ENCODE measurements at regions not wholly inside any gene's neighbourhood (a gene's known extent, or its start where the extent isn't known, plus 50 kb on each side); places are given as distances from the start of the nearest gene placed in this dataset.

DNA sequence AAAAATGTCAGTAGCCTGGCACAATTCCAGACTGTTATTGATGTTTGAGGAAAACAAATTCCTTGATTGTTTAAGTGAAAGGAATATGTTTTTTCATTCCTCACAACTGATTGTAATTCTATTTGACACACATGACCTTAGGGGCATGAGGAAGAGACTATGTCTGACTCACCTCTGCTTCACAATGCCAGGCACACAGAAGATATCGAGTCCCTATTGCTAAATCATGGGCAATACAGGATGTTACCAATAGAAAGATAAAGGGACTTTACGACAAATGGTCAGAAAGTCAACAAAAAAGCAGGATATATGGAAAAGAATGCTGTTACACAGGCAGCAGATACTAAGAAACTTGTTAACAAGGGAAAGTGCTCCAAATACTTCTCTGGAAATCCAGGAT is 1903.5 kb downstream of the EFNA5 start:
- Histone ChIP-seq H3K79me2 (ENCODE audit: insufficient read depth) (no peaks in the 10 kb centered on the region), H3F3A (replicated peaks; ENCODE audit: insufficient read depth) (no peaks in the 10 kb centered on the region), H3K36me3 (replicated peaks in 1 of 2; ENCODE audit: control insufficient read depth in 1 of 2, insufficient read depth in 2 of 2, low read length in 1 of 2) (no peaks in the 10 kb centered on the region), H3K27ac (ENCODE audit: low read depth in 2 of 2, low read length in 1 of 2) (no peak overlapping the region), H3K4me1 (ENCODE audit: control insufficient read depth in 1 of 2, insufficient read depth in 2 of 2, low read depth in 1 of 2, low read length in 1 of 2) (no peaks in the 10 kb centered on the region), H2AFZ (ENCODE audit: low read depth) (no peak overlapping the region), H4K20me1 (ENCODE audit: insufficient read depth) (no peaks in the 10 kb centered on the region), H3K4me2 (no peak overlapping the region), H3K4me3 (ENCODE audit: low read depth in 2 of 2, low read length in 1 of 2) (no peak overlapping the region), H3K27me3 (ENCODE audit: insufficient read depth) (no peaks in the 10 kb centered on the region), H3K9ac (no peak overlapping the region), H3K9me3 (no peaks in the 10 kb centered on the region), H3K9me2 (no peaks in the 10 kb centered on the region)
- no peak for DNase-seq
- ChIA-PET POLR2A (no interaction called here), CTCF (no interaction called here)
- TF ChIP-seq, protein P1, sequence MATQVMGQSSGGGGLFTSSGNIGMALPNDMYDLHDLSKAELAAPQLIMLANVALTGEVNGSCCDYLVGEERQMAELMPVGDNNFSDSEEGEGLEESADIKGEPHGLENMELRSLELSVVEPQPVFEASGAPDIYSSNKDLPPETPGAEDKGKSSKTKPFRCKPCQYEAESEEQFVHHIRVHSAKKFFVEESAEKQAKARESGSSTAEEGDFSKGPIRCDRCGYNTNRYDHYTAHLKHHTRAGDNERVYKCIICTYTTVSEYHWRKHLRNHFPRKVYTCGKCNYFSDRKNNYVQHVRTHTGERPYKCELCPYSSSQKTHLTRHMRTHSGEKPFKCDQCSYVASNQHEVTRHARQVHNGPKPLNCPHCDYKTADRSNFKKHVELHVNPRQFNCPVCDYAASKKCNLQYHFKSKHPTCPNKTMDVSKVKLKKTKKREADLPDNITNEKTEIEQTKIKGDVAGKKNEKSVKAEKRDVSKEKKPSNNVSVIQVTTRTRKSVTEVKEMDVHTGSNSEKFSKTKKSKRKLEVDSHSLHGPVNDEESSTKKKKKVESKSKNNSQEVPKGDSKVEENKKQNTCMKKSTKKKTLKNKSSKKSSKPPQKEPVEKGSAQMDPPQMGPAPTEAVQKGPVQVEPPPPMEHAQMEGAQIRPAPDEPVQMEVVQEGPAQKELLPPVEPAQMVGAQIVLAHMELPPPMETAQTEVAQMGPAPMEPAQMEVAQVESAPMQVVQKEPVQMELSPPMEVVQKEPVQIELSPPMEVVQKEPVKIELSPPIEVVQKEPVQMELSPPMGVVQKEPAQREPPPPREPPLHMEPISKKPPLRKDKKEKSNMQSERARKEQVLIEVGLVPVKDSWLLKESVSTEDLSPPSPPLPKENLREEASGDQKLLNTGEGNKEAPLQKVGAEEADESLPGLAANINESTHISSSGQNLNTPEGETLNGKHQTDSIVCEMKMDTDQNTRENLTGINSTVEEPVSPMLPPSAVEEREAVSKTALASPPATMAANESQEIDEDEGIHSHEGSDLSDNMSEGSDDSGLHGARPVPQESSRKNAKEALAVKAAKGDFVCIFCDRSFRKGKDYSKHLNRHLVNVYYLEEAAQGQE (IDR thresholded peaks at IDR 0.05; ENCODE audit: low read depth, low read length), result no peak
- TF ChIP-seq FOXJ3 (CRISPR knock-in tag; IDR thresholded peaks at IDR 0.05) (no peak), NFIC (IDR thresholded peaks at IDR 0.05; ENCODE audit: borderline replicate concordance) (no peak), SMC3 (IDR thresholded peaks at IDR 0.05; ENCODE audit: low read depth, low read length) (no peak), SIN3A (IDR thresholded peaks at IDR 0.05; ENCODE audit: borderline replicate concordance, low read depth, low read length) (no peak), RCOR1 (IDR thresholded peaks at IDR 0.05; ENCODE audit: low read length) (no peak), NRF1 (IDR thresholded peaks at IDR 0.05; ENCODE audit: low read depth, low read length) (no peak), RFX5 (IDR thresholded peaks at IDR 0.05; ENCODE audit: low read length) (no peak), TAF1 (IDR thresholded peaks at IDR 0.05; ENCODE audit: borderline replicate concordance, low read depth, low read length) (no peak), RXRA (IDR thresholded peaks at IDR 0.05; ENCODE audit: borderline replicate concordance, low read depth) (no peak), RAD21 (IDR thresholded peaks at IDR 0.05; ENCODE audit: low read length) (no peak), MEF2A (IDR thresholded peaks at IDR 0.05; ENCODE audit: borderline replicate concordance, low read depth) (no peak), FOSL2 (IDR thresholded peaks at IDR 0.05; ENCODE audit: borderline replicate concordance, low read depth) (no peak), EP300 (IDR thresholded peaks at IDR 0.05; ENCODE audit: borderline replicate concordance in 1 of 2, low read depth in 1 of 2, low read length in 1 of 2) (no peak), FOXM1 (IDR thresholded peaks at IDR 0.05; ENCODE audit: low read depth) (no peak), POLR2AphosphoS5 (IDR thresholded peaks at IDR 0.05; ENCODE audit: low read depth, low read length) (no peak)
- TF ChIP-seq, protein P2, sequence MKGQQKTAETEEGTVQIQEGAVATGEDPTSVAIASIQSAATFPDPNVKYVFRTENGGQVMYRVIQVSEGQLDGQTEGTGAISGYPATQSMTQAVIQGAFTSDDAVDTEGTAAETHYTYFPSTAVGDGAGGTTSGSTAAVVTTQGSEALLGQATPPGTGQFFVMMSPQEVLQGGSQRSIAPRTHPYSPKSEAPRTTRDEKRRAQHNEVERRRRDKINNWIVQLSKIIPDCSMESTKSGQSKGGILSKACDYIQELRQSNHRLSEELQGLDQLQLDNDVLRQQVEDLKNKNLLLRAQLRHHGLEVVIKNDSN (IDR thresholded peaks at IDR 0.05; ENCODE audit: borderline replicate concordance, low read depth), result no peak
- TF ChIP-seq, protein P3, sequence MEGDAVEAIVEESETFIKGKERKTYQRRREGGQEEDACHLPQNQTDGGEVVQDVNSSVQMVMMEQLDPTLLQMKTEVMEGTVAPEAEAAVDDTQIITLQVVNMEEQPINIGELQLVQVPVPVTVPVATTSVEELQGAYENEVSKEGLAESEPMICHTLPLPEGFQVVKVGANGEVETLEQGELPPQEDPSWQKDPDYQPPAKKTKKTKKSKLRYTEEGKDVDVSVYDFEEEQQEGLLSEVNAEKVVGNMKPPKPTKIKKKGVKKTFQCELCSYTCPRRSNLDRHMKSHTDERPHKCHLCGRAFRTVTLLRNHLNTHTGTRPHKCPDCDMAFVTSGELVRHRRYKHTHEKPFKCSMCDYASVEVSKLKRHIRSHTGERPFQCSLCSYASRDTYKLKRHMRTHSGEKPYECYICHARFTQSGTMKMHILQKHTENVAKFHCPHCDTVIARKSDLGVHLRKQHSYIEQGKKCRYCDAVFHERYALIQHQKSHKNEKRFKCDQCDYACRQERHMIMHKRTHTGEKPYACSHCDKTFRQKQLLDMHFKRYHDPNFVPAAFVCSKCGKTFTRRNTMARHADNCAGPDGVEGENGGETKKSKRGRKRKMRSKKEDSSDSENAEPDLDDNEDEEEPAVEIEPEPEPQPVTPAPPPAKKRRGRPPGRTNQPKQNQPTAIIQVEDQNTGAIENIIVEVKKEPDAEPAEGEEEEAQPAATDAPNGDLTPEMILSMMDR (IDR thresholded peaks at IDR 0.05), result no peak
- WGBS (ENCODE audit: low lambda C conversion rate), result 82% methylated on average over 2 of the region's 2 CpGs
